Posterior vena cava (tissue), 2 donors: ENCODE measurements at regions not wholly inside any gene's neighbourhood (a gene's known extent, or its start where the extent isn't known, plus 50 kb on each side); places are given as distances from the start of the nearest gene placed in this dataset.

Source experiments
- DNase-seq: peaks from one replicate; pipeline ENCODE4 v3.0.0-alpha.2; 2020; ENCODE audit warnings: low spot score
- intact Hi-C, 2 donors: fragments of 100-400 bp; cut with DNase I; formaldehyde crosslinking; loops; one replicate each; pipeline versions ENCODE4 v1.14.1 to v1.14.2; 2022 to 2023
- donor health status: DM: yes; HTN: yes; CAD: no.
- donor health status: DM: yes; HTN: yes; CAD: no.

GRCh38 chr15:73001840-73002239 is 50.4 kb upstream of the NEO1 start:
- intact Hi-C loops, result no loop called here
- no peak for DNase-seq

GRCh38 chr15:73000293-73000692 is 52.0 kb upstream of the NEO1 start:
- no peak for DNase-seq

GRCh38 chr15:72999586-72999985 is 52.7 kb upstream of the NEO1 start:
- DNase-seq, result no peak
- intact Hi-C loops, result loop anchor here in 1 of 2 donors (10.0 kb wide), 1 partner anchor 45 kb away; no protein-coding TSS in a partner anchor

More at GRCh38 chr15:73000293-73000692, 52.0 kb upstream of the NEO1 start:
- intact Hi-C loops, result no loop called here

- no peak for DNase-seq
- intact Hi-C loops, result loop anchor here in 1 of 2 donors (10.0 kb wide), 1 partner anchor 46 kb away; no protein-coding TSS in a partner anchor
Measured at GRCh38 chr15:72998681-72999466, 53.4 kb upstream of the NEO1 start.

- no peak for DNase-seq
- intact Hi-C loops, result loop anchor here in 1 of 2 donors (10.0 kb wide), 1 partner anchor 47 kb away; no protein-coding TSS in a partner anchor
Measured at GRCh38 chr15:72998226-72998625, 54.0 kb upstream of the NEO1 start.

- intact Hi-C loops, result loop anchor here in 1 of 2 donors (10.0 kb wide), 1 partner anchor 49 kb away; no protein-coding TSS in a partner anchor
- no peak for DNase-seq
Measured at GRCh38 chr15:72995849-72996248, 56.4 kb upstream of the NEO1 start.

GRCh38 chr15:72994534-72995177 is 57.6 kb upstream of the NEO1 start:
- no peak for DNase-seq
- intact Hi-C loops, result loop anchor here in 1 of 2 donors (10.0 kb wide), 1 partner anchor 50 kb away; no protein-coding TSS in a partner anchor

- no peak for DNase-seq
- intact Hi-C loops, result loop anchor here in 1 of 2 donors (10.0 kb wide), 1 partner anchor 52 kb away; no protein-coding TSS in a partner anchor
Measured at GRCh38 chr15:72992841-72993252, 59.4 kb upstream of the NEO1 start.

GRCh38 chr15:72991026-72991425 is 61.2 kb upstream of the NEO1 start:
- intact Hi-C loops, result loop anchor here in 1 of 2 donors (10.0 kb wide), 1 partner anchor 54 kb away; no protein-coding TSS in a partner anchor
- DNase-seq, result no peak

- intact Hi-C loops, result no loop called here
Measured at GRCh38 chr15:72983801-72984545, 68.3 kb upstream of the NEO1 start.

GRCh38 chr15:72982714-72983113 is 69.5 kb upstream of the NEO1 start:
- intact Hi-C loops, result no loop called here
- no peak for DNase-seq

More at GRCh38 chr15:72983801-72984545, 68.3 kb upstream of the NEO1 start:
- no peak for DNase-seq

GRCh38 chr15:72980661-72981060 is 71.6 kb upstream of the NEO1 start:
- no peak for DNase-seq
- intact Hi-C loops, result no loop called here

- no peak for DNase-seq
- intact Hi-C loops, result no loop called here
Measured at GRCh38 chr15:72979791-72980190, 72.5 kb upstream of the NEO1 start.

GRCh38 chr15:72979308-72979707 is 73.0 kb upstream of the NEO1 start:
- no peak for DNase-seq
- intact Hi-C loops, result no loop called here

- intact Hi-C loops, result no loop called here
- DNase-seq, result no peak
Measured at GRCh38 chr15:72978223-72978622, 74.0 kb upstream of the NEO1 start.

- intact Hi-C loops, result no loop called here
- no peak for DNase-seq
Measured at GRCh38 chr15:72972362-72972761, 79.9 kb upstream of the NEO1 start.

GRCh38 chr15:72971766-72972165 is 80.5 kb upstream of the NEO1 start:
- DNase-seq, result no peak
- intact Hi-C loops, result no loop called here

GRCh38 chr15:72970933-72971760 is 81.1 kb upstream of the NEO1 start:
- intact Hi-C loops, result no loop called here
- no peak for DNase-seq

- intact Hi-C loops, result no loop called here
- DNase-seq, result no peak
Measured at GRCh38 chr15:72968531-72968922, 83.7 kb upstream of the NEO1 start.
